HG03280 (cell line): ENCODE measurements at regions not wholly inside any gene's neighbourhood (a gene's known extent, or its start where the extent isn't known, plus 50 kb on each side); places are given as distances from the start of the nearest gene placed in this dataset.
A peak's percentile ranks its signal among the peaks of the same experiment; 100 is the strongest.
"Not testable (repeated sequence)": the region's sequence is repeated elsewhere in the genome, so short reads cannot be mapped to it uniquely, and the experiment has no call there.

Experiments
- ATAC-seq: cut with Tn5 transposase; IDR thresholded peaks from one replicate; pipeline ENCODE4 v1.9.1; 2021; ENCODE audit warnings: mild to moderate bottlenecking, moderate library complexity; ENCODE audit not compliant: unreplicated experiment

GRCh38 chr5:89199306-89199705 lies 316.3 kb upstream of the MEF2C start:
- ATAC-seq: no peak

GRCh38 chr5:89191374-89191773 lies 308.4 kb upstream of the MEF2C start:
- ATAC-seq: no peak

- ATAC-seq: no peak
These were observed 307.7 kb upstream of the MEF2C start for GRCh38 chr5:89190515-89191265.

- ATAC-seq: no peak
These were observed 305.0 kb upstream of the MEF2C start for GRCh38 chr5:89187883-89188465.

GRCh38 chr5:89187268-89187667 lies 304.3 kb upstream of the MEF2C start:
- ATAC-seq: no peak

GRCh38 chr5:89181546-89181945 lies 298.6 kb upstream of the MEF2C start:
- ATAC-seq: no peak

GRCh38 chr5:89179731-89180130 lies 296.7 kb upstream of the MEF2C start:
- no peak for ATAC-seq

GRCh38 chr5:89178541-89178940 lies 295.6 kb upstream of the MEF2C start:
- no peak for ATAC-seq

- ATAC-seq: no peak
These were observed 290.5 kb upstream of the MEF2C start for GRCh38 chr5:89173528-89173927.

GRCh38 chr5:89168766-89169165 lies 285.8 kb upstream of the MEF2C start:
- ATAC-seq: peak; percentile 63

- not testable (repeated sequence) for ATAC-seq
These were observed 281.7 kb upstream of the MEF2C start for GRCh38 chr5:89164703-89165102.

- no peak for ATAC-seq
These were observed 273.2 kb upstream of the MEF2C start for GRCh38 chr5:89156226-89156625.

- no peak for ATAC-seq
These were observed 264.0 kb upstream of the MEF2C start for GRCh38 chr5:89147031-89147430.

GRCh38 chr5:89137148-89137547 lies 254.2 kb upstream of the MEF2C start:
- no peak for ATAC-seq

- ATAC-seq: no peak
These were observed 251.0 kb upstream of the MEF2C start for GRCh38 chr5:89133975-89134374.

GRCh38 chr5:89133129-89133528 lies 250.1 kb upstream of the MEF2C start:
- ATAC-seq: no peak

GRCh38 chr5:89130851-89131250 lies 247.9 kb upstream of the MEF2C start:
- no peak for ATAC-seq

- ATAC-seq: no peak
These were observed 247.0 kb upstream of the MEF2C start for GRCh38 chr5:89129941-89130340.

- no peak for ATAC-seq
These were observed 246.1 kb upstream of the MEF2C start for GRCh38 chr5:89128906-89129625.

- ATAC-seq: no peak
These were observed 245.1 kb upstream of the MEF2C start for GRCh38 chr5:89128092-89128491.

GRCh38 chr5:89127191-89127590 lies 244.2 kb upstream of the MEF2C start:
- ATAC-seq: no peak

GRCh38 chr5:89125372-89125771 lies 242.4 kb upstream of the MEF2C start:
- no peak for ATAC-seq
